GM18508 (cell line): ENCODE measurements at regions not wholly inside any gene's neighbourhood (a gene's known extent, or its start where the extent isn't known, plus 50 kb on each side); places are given as distances from the start of the nearest gene placed in this dataset.

Experiments used
- ATAC-seq: cut with Tn5 transposase; IDR thresholded peaks from one replicate; pipeline ENCODE4 v1.9.1; 2021; ENCODE audit warnings: moderate number of reproducible peaks; ENCODE audit not compliant: insufficient read depth, unreplicated experiment

GRCh38 chr3:107283948-107284347, 93.3 kb upstream of the CCDC54 start:
- no peak for ATAC-seq

GRCh38 chr3:107284612-107285011, 92.6 kb upstream of the CCDC54 start:
- no peak for ATAC-seq

- no peak for ATAC-seq
Measured at GRCh38 chr3:107285197-107285596, 92.0 kb upstream of the CCDC54 start.

GRCh38 chr3:107289354-107289753, 87.9 kb upstream of the CCDC54 start:
- no peak for ATAC-seq

- ATAC-seq = no peak
Measured at GRCh38 chr3:107294117-107294516, 83.1 kb upstream of the CCDC54 start.

GRCh38 chr3:107297597-107297996, 79.6 kb upstream of the CCDC54 start:
- ATAC-seq = no peak

- ATAC-seq = no peak
Measured at GRCh38 chr3:107307205-107307604, 70.0 kb upstream of the CCDC54 start.

- no peak for ATAC-seq
Measured at GRCh38 chr3:107308716-107309115, 68.5 kb upstream of the CCDC54 start.

- no peak for ATAC-seq
Measured at GRCh38 chr3:107309312-107309711, 67.9 kb upstream of the CCDC54 start.

GRCh38 chr3:107313711-107314110, 63.5 kb upstream of the CCDC54 start:
- no peak for ATAC-seq

- ATAC-seq = no peak
Measured at GRCh38 chr3:107315141-107315540, 62.1 kb upstream of the CCDC54 start.

GRCh38 chr3:107323723-107324122, 53.5 kb upstream of the CCDC54 start:
- ATAC-seq = peak; percentile 73

GRCh38 chr3:107325446-107325845, 51.8 kb upstream of the CCDC54 start:
- ATAC-seq = no peak
